NB4 (cell line): ENCODE measurements at regions not wholly inside any gene's neighbourhood (a gene's known extent, or its start where the extent isn't known, plus 50 kb on each side); places are given as distances from the start of the nearest gene placed in this dataset.

Experiments
- DNase-seq: peaks from one replicate; pipeline ENCODE4 v3.0.0; 2010; ENCODE audit warnings: low read depth
- H3K4me3 ChIP-seq: one replicate; pipeline ENCODE4 v1.5.1; 2011; ENCODE audit warnings: mild to moderate bottlenecking, low read depth, low read length, moderate library complexity
- CTCF ChIP-seq: IDR thresholded peaks from one replicate; pipeline ENCODE4 v1.5.1; 2012; ENCODE audit warnings: low read depth, low read length
- MYC ChIP-seq: IDR thresholded peaks from 2 replicates; pipeline ENCODE4 v1.6.1; 2011; ENCODE audit warnings: low read depth, low read length
- POLR2A ChIP-seq: IDR thresholded peaks from 2 replicates; pipeline ENCODE4 v1.6.1; 2011; ENCODE audit warnings: mild to moderate bottlenecking; ENCODE audit not compliant: insufficient read length; ENCODE audit errors: extremely low read depth
- TF ChIP-seq, protein P1 (sequence below): IDR thresholded peaks from 2 replicates; pipeline ENCODE4 v1.6.1; 2011; ENCODE audit warnings: low read depth, low read length

- no peak for DNase-seq
- no peak for TF ChIP-seq POLR2A
- TF ChIP-seq CTCF, result no peak
- TF ChIP-seq, protein P1, sequence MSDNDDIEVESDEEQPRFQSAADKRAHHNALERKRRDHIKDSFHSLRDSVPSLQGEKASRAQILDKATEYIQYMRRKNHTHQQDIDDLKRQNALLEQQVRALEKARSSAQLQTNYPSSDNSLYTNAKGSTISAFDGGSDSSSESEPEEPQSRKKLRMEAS, result no peak
- no peak for TF ChIP-seq MYC
- no peak overlapping the region for H3K4me3 ChIP-seq
These were observed 182.8 kb downstream of the SEC23IP start for GRCh38 chr10:120075349-120075748.

- TF ChIP-seq MYC (no peak), CTCF (no peak), POLR2A (no peak)
- TF ChIP-seq, protein P1, result no peak
- DNase-seq, result no peak
These were observed 184.6 kb downstream of the SEC23IP start for GRCh38 chr10:120076996-120077706.

DNA sequence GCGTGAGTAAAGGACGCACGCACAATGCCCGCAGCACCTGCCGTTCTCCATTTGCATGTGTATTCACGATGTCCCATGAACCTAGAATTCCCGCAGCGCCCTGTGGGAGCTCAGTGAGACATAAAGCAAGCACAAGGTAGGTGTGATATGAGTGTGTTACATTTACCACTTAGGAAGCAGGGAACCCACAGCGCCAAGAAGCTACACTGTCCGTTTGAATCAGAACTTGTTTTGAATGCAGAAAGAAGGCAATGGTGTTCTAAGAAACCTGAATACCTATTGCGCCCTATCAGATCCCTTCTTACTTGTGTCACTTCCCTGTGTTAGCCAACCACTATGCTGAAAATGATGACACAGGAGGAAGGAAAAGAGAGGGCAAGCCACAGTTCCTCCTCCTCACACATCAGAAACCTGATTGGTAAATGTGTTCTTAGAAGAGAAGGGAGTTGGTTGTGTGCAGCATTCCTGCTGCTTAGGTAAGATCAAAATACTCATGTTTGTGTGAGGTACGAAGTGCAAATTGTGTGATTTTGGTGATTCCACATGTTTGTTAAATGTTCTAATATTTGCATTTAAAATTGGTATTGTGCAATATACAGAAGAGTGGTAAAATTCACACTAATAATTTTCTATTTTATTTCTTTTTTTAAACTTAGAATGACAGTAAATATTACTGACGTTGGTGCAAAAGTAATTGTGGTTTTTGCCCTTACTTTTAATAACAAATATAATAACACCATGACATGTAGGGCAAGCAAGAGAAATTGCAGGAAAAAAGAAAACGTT, 185.4 kb downstream of the SEC23IP start:
- TF ChIP-seq MYC (no peak), CTCF (no peak), POLR2A (no peak)
- TF ChIP-seq, protein P1, result no peak
- DNase-seq, result peak; percentile 41
- no peak overlapping the region for H3K4me3 ChIP-seq

More at GRCh38 chr10:120076996-120077706, 184.6 kb downstream of the SEC23IP start:
- H3K4me3 ChIP-seq, result no peak overlapping the region

DNA sequence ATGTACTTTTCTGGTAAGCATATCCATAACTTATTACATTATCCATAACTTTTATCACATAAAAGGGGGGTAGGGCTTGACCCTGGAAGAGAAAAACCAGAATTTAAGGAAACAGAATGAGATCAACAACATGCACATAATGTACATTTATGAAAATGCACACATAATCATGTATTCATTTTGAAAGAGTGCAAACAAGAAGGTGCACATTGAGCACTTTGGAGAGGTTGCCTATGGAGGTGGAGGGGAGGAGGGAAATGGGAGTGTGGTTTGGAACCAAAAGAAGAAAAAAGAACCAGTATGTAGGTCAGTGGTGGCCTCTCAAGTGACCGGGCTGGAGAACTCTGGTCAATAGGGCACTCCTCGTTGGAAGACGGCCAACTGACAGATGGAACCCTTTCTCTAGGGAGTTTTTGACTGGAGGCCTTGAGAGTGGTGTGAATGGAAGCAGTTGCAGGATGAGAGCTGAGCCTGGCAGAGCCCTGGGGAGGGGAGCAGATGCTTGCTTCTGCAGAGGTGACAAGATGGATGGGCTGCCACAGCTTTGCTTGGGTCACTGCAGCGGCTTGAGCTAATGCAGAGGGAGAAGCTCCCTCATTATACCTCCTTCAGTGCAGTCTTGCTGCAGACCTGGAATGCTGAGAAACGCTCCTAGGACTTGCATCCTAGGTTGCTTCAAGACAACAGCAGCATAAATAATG, 192.7 kb downstream of the SEC23IP start:
- TF ChIP-seq CTCF (no peak), MYC (no peak), POLR2A (no peak)
- TF ChIP-seq, protein P1, result no peak
- H3K4me3 ChIP-seq, result no peak overlapping the region
- DNase-seq, result no peak

DNA sequence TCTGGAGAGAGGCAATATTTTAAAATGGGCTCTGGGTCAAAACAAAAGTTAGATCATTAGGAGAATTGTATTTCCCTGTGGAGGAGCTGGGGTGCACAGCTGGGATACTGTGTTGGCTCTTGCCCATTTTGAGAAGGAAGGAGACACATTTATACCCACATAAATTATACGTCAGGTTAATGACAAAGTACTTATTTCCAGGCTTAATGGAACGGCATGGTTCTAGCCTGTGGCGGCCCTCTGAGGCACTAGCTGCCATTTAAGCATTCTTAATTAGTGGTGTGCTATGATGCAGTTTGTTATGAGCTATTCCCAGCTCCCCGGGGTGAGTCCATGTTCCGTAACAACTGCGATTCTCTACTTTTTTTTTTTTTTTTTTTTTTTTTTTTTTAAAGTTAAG, 193.5 kb downstream of the SEC23IP start:
- no peak overlapping the region for H3K4me3 ChIP-seq
- DNase-seq, result no peak

More for the DNA sequence above, 193.5 kb downstream of the SEC23IP start:
- TF ChIP-seq, protein P1, result no peak
- TF ChIP-seq CTCF (no peak), MYC (no peak), POLR2A (no peak)
